GM13976 (cell line): ENCODE measurements at regions not wholly inside any gene's neighbourhood (a gene's known extent, or its start where the extent isn't known, plus 50 kb on each side); places are given as distances from the start of the nearest gene placed in this dataset.

Source experiments
- DNase-seq: peaks from one replicate; pipeline ENCODE4 v3.0.0; 2012; ENCODE audit warnings: low spot score
- in situ Hi-C: fragments of 300-500 bp; cut with MboI; formaldehyde crosslinking; loops from one replicate; pipeline ENCODE4 v1.12.0; 2022; ENCODE audit warnings: low sequenced_read_pairs, mixed read lengths, inconsistent platforms; ENCODE audit not compliant: unreplicated experiment
- TF ChIP-seq, protein P1 (sequence below): IDR thresholded peaks from 2 replicates; pipeline ENCODE4 v1.5.1; 2012; ENCODE audit warnings: borderline replicate concordance, mild to moderate bottlenecking; ENCODE audit not compliant: insufficient read depth; ENCODE audit errors: extremely low read depth, missing control alignments, control extremely low read depth

- TF ChIP-seq, protein P1, sequence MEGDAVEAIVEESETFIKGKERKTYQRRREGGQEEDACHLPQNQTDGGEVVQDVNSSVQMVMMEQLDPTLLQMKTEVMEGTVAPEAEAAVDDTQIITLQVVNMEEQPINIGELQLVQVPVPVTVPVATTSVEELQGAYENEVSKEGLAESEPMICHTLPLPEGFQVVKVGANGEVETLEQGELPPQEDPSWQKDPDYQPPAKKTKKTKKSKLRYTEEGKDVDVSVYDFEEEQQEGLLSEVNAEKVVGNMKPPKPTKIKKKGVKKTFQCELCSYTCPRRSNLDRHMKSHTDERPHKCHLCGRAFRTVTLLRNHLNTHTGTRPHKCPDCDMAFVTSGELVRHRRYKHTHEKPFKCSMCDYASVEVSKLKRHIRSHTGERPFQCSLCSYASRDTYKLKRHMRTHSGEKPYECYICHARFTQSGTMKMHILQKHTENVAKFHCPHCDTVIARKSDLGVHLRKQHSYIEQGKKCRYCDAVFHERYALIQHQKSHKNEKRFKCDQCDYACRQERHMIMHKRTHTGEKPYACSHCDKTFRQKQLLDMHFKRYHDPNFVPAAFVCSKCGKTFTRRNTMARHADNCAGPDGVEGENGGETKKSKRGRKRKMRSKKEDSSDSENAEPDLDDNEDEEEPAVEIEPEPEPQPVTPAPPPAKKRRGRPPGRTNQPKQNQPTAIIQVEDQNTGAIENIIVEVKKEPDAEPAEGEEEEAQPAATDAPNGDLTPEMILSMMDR = no peak
- no peak for DNase-seq
- in situ Hi-C loops = no loop called here
These were observed 332.0 kb downstream of the FGF9 start for GRCh38 chr13:22002893-22003292.

DNA sequence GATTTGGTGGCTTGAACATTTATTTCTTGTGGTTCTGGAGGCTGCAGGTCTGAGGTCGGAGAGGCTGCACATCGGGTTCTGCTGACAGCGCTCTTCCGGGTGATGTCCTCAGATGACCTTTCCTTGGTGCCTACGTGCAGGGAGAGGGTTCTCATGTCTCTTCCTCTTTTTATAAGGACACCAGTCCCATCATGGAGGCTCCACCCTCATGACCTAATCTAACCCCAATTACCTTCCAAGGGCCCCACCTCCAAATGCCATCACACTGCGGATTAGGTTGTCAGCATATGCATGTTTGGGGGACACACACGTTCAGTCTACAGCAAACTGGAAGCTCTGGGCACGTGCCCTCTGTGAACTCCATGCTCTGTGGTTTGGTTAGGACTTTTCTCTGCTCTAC, 338.6 kb downstream of the FGF9 start:
- in situ Hi-C loops = no loop called here
- TF ChIP-seq, protein P1 = no peak
- no peak for DNase-seq

DNA sequence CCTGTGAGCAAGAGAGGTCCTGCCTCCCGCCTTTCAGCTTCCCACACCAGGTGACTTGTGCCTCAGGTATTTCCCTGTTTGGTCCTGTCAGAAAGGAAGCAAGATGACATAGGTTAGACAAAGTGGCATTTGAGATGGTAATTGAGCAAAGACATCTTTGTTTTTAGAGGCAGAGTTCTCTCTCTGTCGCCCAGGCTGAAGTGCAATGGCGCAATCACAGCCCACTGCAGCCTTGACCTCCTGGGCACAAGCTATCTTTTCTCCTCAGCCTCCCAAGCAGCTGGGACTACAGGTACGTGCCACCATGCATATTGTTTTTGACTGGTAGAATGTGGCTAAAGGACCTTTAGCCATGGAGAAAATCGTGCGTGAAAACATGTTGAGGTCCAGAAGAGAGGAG, 339.1 kb downstream of the FGF9 start:
- TF ChIP-seq, protein P1 = no peak
- in situ Hi-C loops = no loop called here
- DNase-seq = no peak

- no peak for DNase-seq
- in situ Hi-C loops = no loop called here
- TF ChIP-seq, protein P1 = no peak
These were observed 341.8 kb downstream of the FGF9 start for GRCh38 chr13:22012686-22013085.

DNA sequence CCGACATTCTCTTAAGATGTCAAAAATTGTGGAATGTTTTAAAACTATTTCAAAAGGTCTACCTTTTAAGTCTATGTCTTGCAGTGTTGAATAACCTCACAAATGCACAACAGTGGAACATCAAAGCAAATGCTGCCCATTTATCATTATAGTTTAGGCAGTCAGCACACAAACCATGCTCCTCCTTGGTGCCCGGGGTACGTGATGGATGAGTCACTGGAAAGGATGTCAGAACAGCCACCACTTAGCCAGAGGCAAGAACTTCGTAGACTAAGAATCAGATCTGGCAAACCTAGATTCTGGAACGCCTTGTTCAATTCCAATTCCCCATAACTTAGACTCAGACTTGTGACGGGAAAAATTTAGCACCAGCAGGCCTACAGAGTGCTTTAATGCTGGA, 343.6 kb downstream of the FGF9 start:
- TF ChIP-seq, protein P1 = no peak
- in situ Hi-C loops = no loop called here
- DNase-seq = no peak

DNA sequence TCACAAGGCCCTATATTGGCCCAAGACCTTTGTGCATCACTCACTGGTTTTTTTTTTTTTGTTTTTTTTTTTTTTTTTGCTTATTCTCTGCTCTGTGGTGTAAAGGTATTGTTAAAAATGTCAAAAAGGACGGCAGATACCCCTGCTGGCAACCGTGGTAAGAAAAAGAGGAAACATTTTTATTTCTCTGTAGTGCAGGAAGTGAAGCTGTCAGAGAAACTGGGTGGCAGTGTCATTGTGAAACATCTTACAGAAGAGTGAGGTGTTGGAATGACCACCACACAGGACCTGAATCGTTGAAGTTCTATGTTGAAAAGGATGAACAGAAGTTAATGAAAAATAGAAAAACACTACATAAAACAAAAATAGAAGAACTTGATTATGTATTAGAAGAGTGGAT, 346.4 kb downstream of the FGF9 start:
- TF ChIP-seq, protein P1 = no peak
- no peak for DNase-seq
- in situ Hi-C loops = no loop called here
